Non-pigmented ciliary epithelial cell (primary cell): ENCODE measurements at regions not wholly inside any gene's neighbourhood (a gene's known extent, or its start where the extent isn't known, plus 50 kb on each side); places are given as distances from the start of the nearest gene placed in this dataset.

ENCODE experiments used
- DNase-seq: peaks from one replicate; pipeline ENCODE4 v3.0.0-alpha.2; 2010; ENCODE audit warnings: low read depth

- no peak for DNase-seq
These were observed 52.5 kb downstream of the KCNF1 start for GRCh38 chr2:10964052-10964790.

- DNase-seq: no peak
These were observed 53.6 kb downstream of the KCNF1 start for GRCh38 chr2:10965241-10965843.

GRCh38 chr2:10966056-10966455 is 54.3 kb downstream of the KCNF1 start:
- no peak for DNase-seq

GRCh38 chr2:10966741-10967140 is 55.0 kb downstream of the KCNF1 start:
- no peak for DNase-seq

- DNase-seq: no peak
These were observed 56.4 kb downstream of the KCNF1 start for GRCh38 chr2:10968176-10968575.

- DNase-seq: no peak
These were observed 58.9 kb downstream of the KCNF1 start for GRCh38 chr2:10970666-10971065.

- no peak for DNase-seq
These were observed 59.6 kb downstream of the KCNF1 start for GRCh38 chr2:10971161-10971887.

GRCh38 chr2:10971888-10972260 is 60.1 kb downstream of the KCNF1 start:
- DNase-seq: no peak

GRCh38 chr2:10972683-10973433 is 61.1 kb downstream of the KCNF1 start:
- DNase-seq: no peak

- DNase-seq: no peak
These were observed 62.0 kb downstream of the KCNF1 start for GRCh38 chr2:10973766-10974165.

- DNase-seq: no peak
These were observed 65.3 kb downstream of the KCNF1 start for GRCh38 chr2:10977003-10977402.

- no peak for DNase-seq
These were observed 65.9 kb downstream of the KCNF1 start for GRCh38 chr2:10977621-10978020.

- no peak for DNase-seq
These were observed 66.4 kb downstream of the KCNF1 start for GRCh38 chr2:10978090-10978670.

GRCh38 chr2:10980071-10980470 is 68.3 kb downstream of the KCNF1 start:
- no peak for DNase-seq

GRCh38 chr2:10980886-10981425 is 69.2 kb downstream of the KCNF1 start:
- no peak for DNase-seq

- no peak for DNase-seq
These were observed 69.7 kb downstream of the KCNF1 start for GRCh38 chr2:10981451-10981850.

- no peak for DNase-seq
These were observed 70.3 kb downstream of the KCNF1 start for GRCh38 chr2:10981941-10982431.

GRCh38 chr2:10982931-10983701 is 71.4 kb downstream of the KCNF1 start:
- no peak for DNase-seq

GRCh38 chr2:10983711-10984110 is 72.0 kb downstream of the KCNF1 start:
- DNase-seq: no peak

- no peak for DNase-seq
These were observed 72.8 kb downstream of the KCNF1 start for GRCh38 chr2:10984418-10985135.
